A549 (cell line): ENCODE measurements at regions not wholly inside any gene's neighbourhood (a gene's known extent, or its start where the extent isn't known, plus 50 kb on each side); places are given as distances from the start of the nearest gene placed in this dataset.

ENCODE experiments used
- ATAC-seq, 2 experiments: fragments of 200-7000 bp in 1 of 2; fragments of >200 bp in 1 of 2; cut with Nextera tagmentation in 1 of 2; cut with Tn5 transposase in 1 of 2; 3 replicates each; pipeline versions ENCODE4 v1.8.0 to v1.9.1; 2018 to 2020; ENCODE audit warnings: mild to moderate bottlenecking in 1 of 2, moderate library complexity in 1 of 2
- CTCF ChIA-PET: fragments of 300-600 bp; sonication (Branson Sonifier 250); formaldehyde crosslinking; extraction: SDS; loops from one replicate; lab custom pipeline; 2021; ENCODE audit warnings: antibody characterized with exemption, inconsistent platforms; lab: Yijun Ruan, JAX
- POLR2A ChIA-PET: fragments of 350-600 bp; formaldehyde crosslinking; extraction: SDS; loops from one replicate; lab custom pipeline; 2021; ENCODE audit warnings: antibody characterized with exemption, inconsistent platforms; lab: Yijun Ruan, JAX
- DNase-seq, 2 experiments: peaks; one replicate each; pipeline versions ENCODE4 v3.0.0 to v3.0.0-alpha.2; 2011 to 2016; ENCODE audit warnings: low read depth in 1 of 2, low spot score in 1 of 2
- FAIRE-seq: peaks from 2 replicates; lab custom pipeline; 2011; peaks lifted over from hg19 to GRCh38; lab: Jason Lieb, UNC
- H3K27ac ChIP-seq, 2 experiments: fragments of >200 bp; sonication (Bioruptor Twin); formaldehyde crosslinking; 3 replicates each; pipeline ENCODE4 v1.5.1; 2016 to 2017
- H3K4me1 ChIP-seq: fragments of >200 bp; sonication (Bioruptor Twin); formaldehyde crosslinking; 3 replicates; pipeline ENCODE4 v1.6.1; 2016
- H3K4me2 ChIP-seq: fragments of >200 bp; sonication (Bioruptor Twin); formaldehyde crosslinking; 3 replicates; pipeline ENCODE4 v1.6.1; 2016
- H3K4me3 ChIP-seq: fragments of >200 bp; sonication (Bioruptor Twin); formaldehyde crosslinking; 3 replicates; pipeline ENCODE4 v1.5.1; 2016
- H3K9me3 ChIP-seq: fragments of >200 bp; sonication (Bioruptor Twin); formaldehyde crosslinking; 3 replicates; pipeline ENCODE4 v1.6.1; 2016
- BHLHE40 ChIP-seq: IDR thresholded peaks from 2 replicates; pipeline ENCODE4 v1.6.1; 2012; ENCODE audit warnings: low read depth, low read length, inconsistent platforms
- CHD4 ChIP-seq: fragments of 200-600 bp; sonication (generic); IDR thresholded peaks from 2 replicates; pipeline ENCODE4 v1.6.1; 2016; ENCODE audit warnings: antibody characterized with exemption, mild to moderate bottlenecking, borderline replicate concordance
- EHF ChIP-seq: fragments of 250-450 bp; sonication (Bioruptor Pico); IDR thresholded peaks from 2 replicates; pipeline ENCODE4 v1.5.0; 2020; ENCODE audit warnings: mild to moderate bottlenecking
- ELK1 ChIP-seq: fragments of 150-350 bp; IDR thresholded peaks from 2 replicates; pipeline ENCODE4 v1.6.1; 2014; ENCODE audit warnings: low read depth, mild to moderate bottlenecking, low read length
- FOSB ChIP-seq: fragments of 250-450 bp; sonication (Bioruptor Pico); IDR thresholded peaks from 2 replicates; pipeline ENCODE4 v1.5.0; 2020; ENCODE audit warnings: mild to moderate bottlenecking, moderate library complexity
- FOSL2 ChIP-seq, 2 experiments: fragments of 450-650 bp in 1 of 2; fragments of >200 bp in 1 of 2; sonication (Bioruptor Twin) in 1 of 2; formaldehyde crosslinking; IDR thresholded peaks; 2 replicates each; pipeline versions ENCODE4 v1.5.0 to v1.6.1; 2016 to 2020; ENCODE audit warnings: mild to moderate bottlenecking in 1 of 2, moderate library complexity in 1 of 2
- FOXS1 ChIP-seq: fragments of 250-450 bp; sonication (Bioruptor Pico); IDR thresholded peaks from 2 replicates; pipeline ENCODE4 v1.5.0; 2020; ENCODE audit warnings: mild to moderate bottlenecking, moderate library complexity
- GATA3 ChIP-seq: IDR thresholded peaks from 2 replicates; pipeline ENCODE4 v1.6.1; 2012; ENCODE audit warnings: borderline replicate concordance
- HOXA7 ChIP-seq: fragments of 250-450 bp; sonication (Bioruptor Pico); IDR thresholded peaks from 2 replicates; pipeline ENCODE4 v1.5.0; 2020; ENCODE audit warnings: mild to moderate bottlenecking, moderate library complexity
- HOXB13 ChIP-seq: fragments of 250-450 bp; sonication (Bioruptor Pico); IDR thresholded peaks from 2 replicates; pipeline ENCODE4 v1.5.0; 2020; ENCODE audit warnings: low read depth, mild to moderate bottlenecking, moderate library complexity
- JUN ChIP-seq, 2 experiments: fragments of >200 bp; sonication (Bioruptor Twin); formaldehyde crosslinking; IDR thresholded peaks; 2 replicates in 1 of 2; 3 replicates in 1 of 2; pipeline ENCODE4 v1.6.1; 2016 to 2017
- NR3C1 ChIP-seq: fragments of >200 bp; sonication (Bioruptor Twin); formaldehyde crosslinking; IDR thresholded peaks from 3 replicates; pipeline ENCODE4 v1.6.1; 2017
- PHF8 ChIP-seq: fragments of 200-600 bp; sonication (generic); IDR thresholded peaks from 2 replicates; pipeline ENCODE4 v1.6.1; 2016; ENCODE audit warnings: low read depth, mild to moderate bottlenecking, antibody characterized with exemption, moderate library complexity, borderline replicate concordance
- POLR2A ChIP-seq: IDR thresholded peaks from 2 replicates; pipeline ENCODE4 v1.6.1; 2012; ENCODE audit warnings: mild to moderate bottlenecking, low read length
- RAD21 ChIP-seq, 2 experiments: fragments of >200 bp in 1 of 2; sonication (Bioruptor Twin) in 1 of 2; formaldehyde crosslinking in 1 of 2; IDR thresholded peaks in 1 of 2; conservative IDR thresholded peaks in 1 of 2; 2 replicates in 1 of 2; 3 replicates in 1 of 2; pipeline ENCODE4 v1.6.1; 2012 to 2018; ENCODE audit warnings: inconsistent platforms in 1 of 2
- RARB ChIP-seq: fragments of 250-450 bp; sonication (Bioruptor Pico); IDR thresholded peaks from 2 replicates; pipeline ENCODE4 v1.8.0; 2021; ENCODE audit warnings: mild to moderate bottlenecking, moderate library complexity
- RFX5 ChIP-seq: fragments of 450-650 bp; IDR thresholded peaks from 2 replicates; pipeline ENCODE4 v1.7.1; 2014; ENCODE audit warnings: antibody characterized with exemption, mild to moderate bottlenecking, moderate library complexity
- TP53 ChIP-seq: fragments of 250-450 bp; sonication (Bioruptor Pico); IDR thresholded peaks from 2 replicates; pipeline ENCODE4 v1.5.0; 2021; ENCODE audit warnings: mild to moderate bottlenecking, moderate library complexity
- ZSCAN20 ChIP-seq: fragments of 250-450 bp; sonication (Bioruptor Pico); IDR thresholded peaks from 2 replicates; pipeline ENCODE4 v1.8.0; 2022; ENCODE audit warnings: mild to moderate bottlenecking, moderate library complexity
- TF ChIP-seq, protein P1 (sequence below): fragments of >200 bp; sonication (Bioruptor Twin); formaldehyde crosslinking; IDR thresholded peaks from 3 replicates; pipeline ENCODE4 v1.5.1; 2016
- TF ChIP-seq, protein P2 (sequence below): IDR thresholded peaks from 2 replicates; pipeline ENCODE4 v1.6.1; 2012
- TF ChIP-seq, protein P3 (sequence below): fragments of >200 bp; sonication (Bioruptor Twin); formaldehyde crosslinking; IDR thresholded peaks from 3 replicates; pipeline ENCODE4 v1.6.1; 2016
- TF ChIP-seq, protein P4 (sequence below): fragments of 250-450 bp; sonication (Bioruptor Pico); IDR thresholded peaks from 2 replicates; pipeline ENCODE4 v1.5.0; 2021; ENCODE audit warnings: mild to moderate bottlenecking, moderate library complexity, borderline replicate concordance

DNA sequence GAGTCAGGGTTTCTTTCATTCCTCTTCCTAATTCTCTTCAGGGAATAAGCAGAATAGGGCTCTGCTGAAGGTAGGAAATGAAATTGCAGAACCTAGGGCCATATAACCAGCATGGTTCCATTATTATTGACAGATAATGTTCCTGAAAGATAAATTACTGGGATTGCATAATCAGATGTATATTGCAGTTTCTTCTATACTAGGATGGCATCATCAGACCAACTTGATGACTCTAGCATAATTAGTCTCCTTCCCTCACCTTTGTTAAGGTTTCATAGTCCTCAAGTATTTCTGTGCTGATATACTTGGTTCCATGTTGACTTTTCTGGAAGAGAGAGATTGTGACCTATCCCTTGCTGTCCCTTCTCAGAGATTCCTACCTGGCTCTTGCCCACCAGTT lies 492.3 kb upstream of the LCORL start:
- H3K4me3 ChIP-seq, result no peak overlapping the region
- ChIA-PET CTCF (no interaction called here), POLR2A (no interaction called here)
- DNase-seq (no peak), FAIRE-seq (no peak), ATAC-seq (no peak)
- H3K27ac ChIP-seq, result no peak overlapping the region
- no peak for TF ChIP-seq RARB
- no peak for TF ChIP-seq PHF8
- TF ChIP-seq, protein P1, sequence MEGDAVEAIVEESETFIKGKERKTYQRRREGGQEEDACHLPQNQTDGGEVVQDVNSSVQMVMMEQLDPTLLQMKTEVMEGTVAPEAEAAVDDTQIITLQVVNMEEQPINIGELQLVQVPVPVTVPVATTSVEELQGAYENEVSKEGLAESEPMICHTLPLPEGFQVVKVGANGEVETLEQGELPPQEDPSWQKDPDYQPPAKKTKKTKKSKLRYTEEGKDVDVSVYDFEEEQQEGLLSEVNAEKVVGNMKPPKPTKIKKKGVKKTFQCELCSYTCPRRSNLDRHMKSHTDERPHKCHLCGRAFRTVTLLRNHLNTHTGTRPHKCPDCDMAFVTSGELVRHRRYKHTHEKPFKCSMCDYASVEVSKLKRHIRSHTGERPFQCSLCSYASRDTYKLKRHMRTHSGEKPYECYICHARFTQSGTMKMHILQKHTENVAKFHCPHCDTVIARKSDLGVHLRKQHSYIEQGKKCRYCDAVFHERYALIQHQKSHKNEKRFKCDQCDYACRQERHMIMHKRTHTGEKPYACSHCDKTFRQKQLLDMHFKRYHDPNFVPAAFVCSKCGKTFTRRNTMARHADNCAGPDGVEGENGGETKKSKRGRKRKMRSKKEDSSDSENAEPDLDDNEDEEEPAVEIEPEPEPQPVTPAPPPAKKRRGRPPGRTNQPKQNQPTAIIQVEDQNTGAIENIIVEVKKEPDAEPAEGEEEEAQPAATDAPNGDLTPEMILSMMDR, result no peak
- no peak for TF ChIP-seq HOXA7
- no peak for TF ChIP-seq NR3C1
- TF ChIP-seq FOXS1 (CRISPR knock-in tag), result no peak
- TF ChIP-seq, protein P2, sequence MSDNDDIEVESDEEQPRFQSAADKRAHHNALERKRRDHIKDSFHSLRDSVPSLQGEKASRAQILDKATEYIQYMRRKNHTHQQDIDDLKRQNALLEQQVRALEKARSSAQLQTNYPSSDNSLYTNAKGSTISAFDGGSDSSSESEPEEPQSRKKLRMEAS, result no peak
- no peak for TF ChIP-seq GATA3
- no peak for TF ChIP-seq POLR2A
- TF ChIP-seq FOSB (CRISPR knock-in tag), result no peak
- TF ChIP-seq ZSCAN20 (CRISPR knock-in tag), result no peak
- no peaks in the 10 kb centered on the region for H3K9me3 ChIP-seq
- no peaks in the 10 kb centered on the region for H3K4me1 ChIP-seq
- no peak overlapping the region for H3K4me2 ChIP-seq

- Histone ChIP-seq H3K4me3 (no peak overlapping the region), H3K4me2 (no peak overlapping the region)
- DNase-seq, result no peak
- POLR2A ChIA-PET, result no interaction called here
- FAIRE-seq, result no peak
- ATAC-seq, result no peak
- CTCF ChIA-PET, result no interaction called here
- TF ChIP-seq RARB (no peak), JUN (IDR thresholded peaks at IDR 0.05) (no peak), CHD4 (no peak), RAD21 (conservative IDR thresholded peaks at IDR 0.05 in 1 of 2, IDR thresholded peaks at IDR 0.05 in 1 of 2) (no peak), EHF (CRISPR knock-in tag) (no peak), ELK1 (no peak), FOSB (CRISPR knock-in tag) (no peak), FOSL2 (IDR thresholded peaks at IDR 0.05) (no peak), FOSL2 (CRISPR knock-in tag; IDR thresholded peaks at IDR 0.05) (no peak), HOXB13 (CRISPR knock-in tag) (no peak), GATA3 (no peak), TP53 (CRISPR knock-in tag) (no peak), HOXA7 (no peak), RFX5 (no peak), BHLHE40 (no peak)
- TF ChIP-seq, protein P2, result no peak
- TF ChIP-seq, protein P3, sequence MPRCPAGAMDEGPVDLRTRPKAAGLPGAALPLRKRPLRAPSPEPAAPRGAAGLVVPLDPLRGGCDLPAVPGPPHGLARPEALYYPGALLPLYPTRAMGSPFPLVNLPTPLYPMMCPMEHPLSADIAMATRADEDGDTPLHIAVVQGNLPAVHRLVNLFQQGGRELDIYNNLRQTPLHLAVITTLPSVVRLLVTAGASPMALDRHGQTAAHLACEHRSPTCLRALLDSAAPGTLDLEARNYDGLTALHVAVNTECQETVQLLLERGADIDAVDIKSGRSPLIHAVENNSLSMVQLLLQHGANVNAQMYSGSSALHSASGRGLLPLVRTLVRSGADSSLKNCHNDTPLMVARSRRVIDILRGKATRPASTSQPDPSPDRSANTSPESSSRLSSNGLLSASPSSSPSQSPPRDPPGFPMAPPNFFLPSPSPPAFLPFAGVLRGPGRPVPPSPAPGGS, result no peak
- TF ChIP-seq, protein P4, sequence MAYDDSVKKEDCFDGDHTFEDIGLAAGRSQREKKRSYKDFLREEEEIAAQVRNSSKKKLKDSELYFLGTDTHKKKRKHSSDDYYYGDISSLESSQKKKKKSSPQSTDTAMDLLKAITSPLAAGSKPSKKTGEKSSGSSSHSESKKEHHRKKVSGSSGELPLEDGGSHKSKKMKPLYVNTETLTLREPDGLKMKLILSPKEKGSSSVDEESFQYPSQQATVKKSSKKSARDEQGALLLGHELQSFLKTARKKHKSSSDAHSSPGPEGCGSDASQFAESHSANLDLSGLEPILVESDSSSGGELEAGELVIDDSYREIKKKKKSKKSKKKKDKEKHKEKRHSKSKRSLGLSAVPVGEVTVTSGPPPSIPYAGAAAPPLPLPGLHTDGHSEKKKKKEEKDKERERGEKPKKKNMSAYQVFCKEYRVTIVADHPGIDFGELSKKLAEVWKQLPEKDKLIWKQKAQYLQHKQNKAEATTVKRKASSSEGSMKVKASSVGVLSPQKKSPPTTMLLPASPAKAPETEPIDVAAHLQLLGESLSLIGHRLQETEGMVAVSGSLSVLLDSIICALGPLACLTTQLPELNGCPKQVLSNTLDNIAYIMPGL (CRISPR knock-in tag), result no peak
- TF ChIP-seq, all 56 proteins: peak for 0
- H3K27ac ChIP-seq, result no peak overlapping the region
- H3K9me3 ChIP-seq, result no peaks in the 10 kb centered on the region
- H3K4me1 ChIP-seq, result no peaks in the 10 kb centered on the region
These were observed 491.2 kb upstream of the LCORL start for GRCh38 chr4:18512718-18513117.
